ENCODE measurements at regions not wholly inside any gene's neighbourhood (a gene's known extent, or its start where the extent isn't known, plus 50 kb on each side); places are given as distances from the start of the nearest gene placed in this dataset.

GRCh38 chr7:142626420-142627035 lies 122.7 kb upstream of the PRSS1 start:
- no peak for TF ChIP-seq EZH2 (IDR thresholded peaks at IDR 0.05)
- no peak for TF ChIP-seq POLR2AphosphoS5 (IDR thresholded peaks at IDR 0.05; ENCODE audit: borderline replicate concordance, low read depth, low read length)

Data from SK-N-MC (cell line).